Sigmoid colon (tissue), 6 donors: ENCODE measurements at regions not wholly inside any gene's neighbourhood (a gene's known extent, or its start where the extent isn't known, plus 50 kb on each side); places are given as distances from the start of the nearest gene placed in this dataset.
A peak's percentile ranks its signal among the peaks of the same experiment; 100 is the strongest.

Experiments
- DNase-seq: peaks from one replicate; pipeline ENCODE4 v3.0.0-alpha.2; 2019
- H3K27ac ChIP-seq, 4 donors: fragments of 200-600 bp; sonication (generic); one replicate each; pipeline ENCODE4 v1.5.1; 2016 to 2019; ENCODE audit warnings: mild to moderate bottlenecking in 1 of 4
- H3K27me3 ChIP-seq, 3 donors: fragments of 200-600 bp; sonication (generic); one replicate each; pipeline ENCODE4 v1.5.1; 2019; ENCODE audit warnings: mild to moderate bottlenecking in 1 of 3
- H3K36me3 ChIP-seq, 4 donors: fragments of 200-600 bp; sonication (generic); one replicate each; pipeline ENCODE4 v1.5.1; 2016 to 2019
- H3K4me1 ChIP-seq, 4 donors: fragments of 200-600 bp; sonication (generic); one replicate each; pipeline ENCODE4 v1.5.1; 2017 to 2019
- H3K4me3 ChIP-seq, 4 donors: fragments of 200-600 bp; sonication (generic); one replicate each; pipeline ENCODE4 v1.5.1; 2017 to 2019; ENCODE audit warnings: mild to moderate bottlenecking in 2 of 4, moderate library complexity in 1 of 4
- H3K9me3 ChIP-seq, 4 donors: fragments of 200-600 bp in 3 of 4; sonication (generic) in 3 of 4; one replicate each; pipeline versions ENCODE4 v1.5.1 to v1.6.1; 2013 to 2019
- EP300 ChIP-seq, 4 donors: sonication (generic); formaldehyde crosslinking; IDR thresholded peaks; one replicate each; pipeline ENCODE4 v1.6.1; 2017; ENCODE audit warnings: antibody characterized with exemption in 4 of 4
- POLR2A ChIP-seq, 2 donors: fragments of 450-650 bp; IDR thresholded peaks; one replicate each; pipeline ENCODE4 v1.6.1; 2016; ENCODE audit warnings: antibody characterized with exemption in 2 of 2, mild to moderate bottlenecking in 2 of 2, moderate library complexity in 2 of 2
- POLR2AphosphoS5 ChIP-seq, 4 donors: sonication (generic); formaldehyde crosslinking; IDR thresholded peaks; one replicate each; pipeline ENCODE4 v1.6.1; 2017; ENCODE audit warnings: antibody characterized with exemption in 4 of 4
- WGBS, 2 donors: extraction: QIAGEN DNeasy Blood & Tissue Kit; methylation state at CpG; one replicate each; pipeline ENCODE4 v1.1.7; 2013; 5-methylcytosine and 5-hydroxymethylcytosine counted together
- intact Hi-C: fragments of 100-400 bp; cut with DNase I; formaldehyde crosslinking; loops from one replicate; pipeline ENCODE4 v1.15.1; 2023
- TF ChIP-seq, protein P1 (sequence below), 4 experiments: fragments of 450-650 bp in 3 of 4; fragments of 200-600 bp in 1 of 4; IDR thresholded peaks; one replicate each; pipeline ENCODE4 v1.5.1; 2016 to 2019; ENCODE audit warnings: antibody characterized with exemption in 4 of 4, mild to moderate bottlenecking in 3 of 4, moderate library complexity in 2 of 4
- donor health status: healthy with polysubstance abuse.
- donor health status: healthy.

DNA sequence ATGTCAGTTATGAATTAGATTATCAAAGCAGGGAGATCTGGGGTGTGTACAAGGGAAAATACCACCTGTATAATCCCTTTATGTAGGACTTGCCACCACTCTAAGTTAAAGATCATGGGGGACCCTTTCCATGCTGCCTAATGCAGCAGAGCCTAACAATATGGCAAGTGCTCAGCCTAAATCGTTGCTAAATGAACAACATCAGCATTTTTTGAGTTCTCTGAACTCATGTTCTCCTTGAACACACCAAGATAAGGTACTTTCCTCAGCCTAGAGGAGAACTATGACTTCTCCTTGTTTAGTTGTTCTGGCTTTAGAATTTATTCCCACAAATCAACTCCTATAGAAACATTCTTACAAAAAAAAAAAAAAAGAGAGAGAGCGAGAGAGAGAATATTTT lies 177.0 kb downstream of the DUSP10 start:
- Histone ChIP-seq H3K36me3 (no peaks in the 10 kb centered on the region), H3K4me1 (no peaks in the 10 kb centered on the region), H3K27me3 (no peaks in the 10 kb centered on the region), H3K9me3 (no peaks in the 10 kb centered on the region), H3K4me3 (no peak overlapping the region), H3K27ac (no peak overlapping the region)
- no peak for TF ChIP-seq POLR2A (IDR thresholded peaks at IDR 0.05)
- 67 to 78% methylated on average over 2 of the region's 2 CpGs for WGBS, 2 donors
- DNase-seq, result no peak
- intact Hi-C loops, result no loop called here

DNA sequence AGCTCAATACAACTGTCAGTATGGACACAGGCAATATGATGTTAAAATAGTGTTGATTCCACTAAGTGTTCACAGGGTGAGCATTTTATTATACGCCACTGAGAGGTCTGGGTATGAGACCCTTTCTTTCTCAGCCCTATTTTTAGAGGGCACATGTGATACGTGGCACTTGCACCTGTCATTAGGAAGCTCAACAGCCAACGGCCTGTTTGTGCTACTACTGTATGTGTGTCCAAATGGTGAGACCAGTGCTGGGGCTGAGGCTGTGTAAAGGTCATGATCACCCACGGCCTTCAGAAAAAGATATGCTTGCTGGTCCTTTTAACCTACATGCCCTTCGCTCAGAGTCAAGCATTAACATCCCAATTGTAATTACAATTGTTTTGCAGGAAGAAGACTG lies 176.2 kb downstream of the DUSP10 start:
- H3K4me1 ChIP-seq, result no peaks in the 10 kb centered on the region
- no peaks in the 10 kb centered on the region for H3K36me3 ChIP-seq
- intact Hi-C loops, result no loop called here
- no peak overlapping the region for H3K4me3 ChIP-seq
- DNase-seq, result no peak
- WGBS, 2 donors, result 66 to 77% methylated on average over 5 of the region's 5 CpGs
- no peak overlapping the region for H3K27ac ChIP-seq
- H3K9me3 ChIP-seq, result no peaks in the 10 kb centered on the region
- no peak for TF ChIP-seq POLR2A (IDR thresholded peaks at IDR 0.05)
- TF ChIP-seq, protein P1, sequence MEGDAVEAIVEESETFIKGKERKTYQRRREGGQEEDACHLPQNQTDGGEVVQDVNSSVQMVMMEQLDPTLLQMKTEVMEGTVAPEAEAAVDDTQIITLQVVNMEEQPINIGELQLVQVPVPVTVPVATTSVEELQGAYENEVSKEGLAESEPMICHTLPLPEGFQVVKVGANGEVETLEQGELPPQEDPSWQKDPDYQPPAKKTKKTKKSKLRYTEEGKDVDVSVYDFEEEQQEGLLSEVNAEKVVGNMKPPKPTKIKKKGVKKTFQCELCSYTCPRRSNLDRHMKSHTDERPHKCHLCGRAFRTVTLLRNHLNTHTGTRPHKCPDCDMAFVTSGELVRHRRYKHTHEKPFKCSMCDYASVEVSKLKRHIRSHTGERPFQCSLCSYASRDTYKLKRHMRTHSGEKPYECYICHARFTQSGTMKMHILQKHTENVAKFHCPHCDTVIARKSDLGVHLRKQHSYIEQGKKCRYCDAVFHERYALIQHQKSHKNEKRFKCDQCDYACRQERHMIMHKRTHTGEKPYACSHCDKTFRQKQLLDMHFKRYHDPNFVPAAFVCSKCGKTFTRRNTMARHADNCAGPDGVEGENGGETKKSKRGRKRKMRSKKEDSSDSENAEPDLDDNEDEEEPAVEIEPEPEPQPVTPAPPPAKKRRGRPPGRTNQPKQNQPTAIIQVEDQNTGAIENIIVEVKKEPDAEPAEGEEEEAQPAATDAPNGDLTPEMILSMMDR (IDR thresholded peaks at IDR 0.05), result no peak
- TF ChIP-seq POLR2AphosphoS5 (IDR thresholded peaks at IDR 0.05), result no peak
- no peak for TF ChIP-seq EP300 (IDR thresholded peaks at IDR 0.05)
- no peaks in the 10 kb centered on the region for H3K27me3 ChIP-seq

GRCh38 chr1:221567859-221568507 lies 173.9 kb downstream of the DUSP10 start:
- Histone ChIP-seq H3K4me3 (no peak overlapping the region), H3K9me3 (no peaks in the 10 kb centered on the region), H3K27ac (no peak overlapping the region), H3K36me3 (no peaks in the 10 kb centered on the region), H3K4me1 (no peaks in the 10 kb centered on the region), H3K27me3 (no peaks in the 10 kb centered on the region)
- no peak for TF ChIP-seq EP300 (IDR thresholded peaks at IDR 0.05)
- TF ChIP-seq, protein P1 (IDR thresholded peaks at IDR 0.05), result no peak
- TF ChIP-seq POLR2A (IDR thresholded peaks at IDR 0.05), result no peak
- no peak for TF ChIP-seq POLR2AphosphoS5 (IDR thresholded peaks at IDR 0.05)
- DNase-seq, result no peak
- intact Hi-C loops, result no loop called here
- 29 to 74% methylated on average over 3 of the region's 3 CpGs for WGBS, 2 donors

DNA sequence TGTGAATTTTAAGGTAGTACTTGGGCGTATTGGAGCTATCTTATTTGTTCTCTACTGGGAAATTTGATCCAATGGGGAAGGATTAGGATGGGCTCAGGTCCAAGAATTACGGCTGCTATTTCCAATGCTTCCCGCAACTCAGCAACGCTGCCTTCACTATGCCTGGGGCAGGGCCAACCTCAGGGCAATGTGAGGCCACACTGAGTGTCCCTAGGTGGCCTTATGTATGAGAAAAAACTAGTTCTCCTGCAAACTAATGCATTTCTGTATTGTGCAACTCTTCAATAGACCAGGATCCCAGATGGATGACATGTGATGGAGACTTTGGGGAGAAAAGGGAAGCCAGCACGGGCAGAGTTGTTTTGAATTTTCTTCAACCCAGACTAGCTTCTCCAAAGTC lies 168.1 kb downstream of the DUSP10 start:
- TF ChIP-seq POLR2A (IDR thresholded peaks at IDR 0.05), result no peak
- no peak for TF ChIP-seq EP300 (IDR thresholded peaks at IDR 0.05)
- TF ChIP-seq, protein P1 (IDR thresholded peaks at IDR 0.05), result no peak
- no peak for TF ChIP-seq POLR2AphosphoS5 (IDR thresholded peaks at IDR 0.05)
- no peak for DNase-seq
- intact Hi-C loops, result no loop called here
- Histone ChIP-seq H3K4me1 (peaks cover 0 to 27% (median 14%) of the 10 kb centered on the region in 4 donors), H3K4me3 (no peak overlapping the region), H3K9me3 (no peaks in the 10 kb centered on the region), H3K27me3 (no peaks in the 10 kb centered on the region), H3K27ac (no peak overlapping the region), H3K36me3 (no peaks in the 10 kb centered on the region)
- WGBS, 2 donors, result 63 to 81% methylated on average over 5 of the region's 5 CpGs

GRCh38 chr1:221574529-221574928 lies 167.4 kb downstream of the DUSP10 start:
- H3K4me3 ChIP-seq, result no peak overlapping the region
- no peaks in the 10 kb centered on the region for H3K9me3 ChIP-seq
- H3K27me3 ChIP-seq, result no peaks in the 10 kb centered on the region
- WGBS, 2 donors, result 96 to 97% methylated on average over 2 of the region's 2 CpGs
- no peaks in the 10 kb centered on the region for H3K36me3 ChIP-seq
- H3K4me1 ChIP-seq, result peaks cover 0 to 27% (median 14%) of the 10 kb centered on the region in 4 donors
- intact Hi-C loops, result no loop called here
- H3K27ac ChIP-seq, result peak overlapping the region in 2 of 4 donors; percentile 43 to 61
- no peak for DNase-seq
- no peak for TF ChIP-seq POLR2A (IDR thresholded peaks at IDR 0.05)
- no peak for TF ChIP-seq EP300 (IDR thresholded peaks at IDR 0.05)
- TF ChIP-seq, protein P1 (IDR thresholded peaks at IDR 0.05), result no peak
- TF ChIP-seq POLR2AphosphoS5 (IDR thresholded peaks at IDR 0.05), result no peak
